ENCODE measurements at regions not wholly inside any gene's neighbourhood (a gene's known extent, or its start where the extent isn't known, plus 50 kb on each side); places are given as distances from the start of the nearest gene placed in this dataset.

GRCh38 chr2:217208867-217209266 lies 349.0 kb upstream of the TNP1 start:
- CTCF ChIA-PET, result no interaction called here
- Mint-ChIP-seq H3K36me3 (ENCODE audit: low read depth) (no peaks in the 10 kb centered on the region), H3K4me1 (no peaks in the 10 kb centered on the region), H3K27ac (no peak overlapping the region), H3K4me3 (no peak overlapping the region), H3K9me3 (no peaks in the 10 kb centered on the region), H3K27me3 (peaks cover 13% of the 10 kb centered on the region)
- POLR2A ChIA-PET, result no interaction called here
- no peak for DNase-seq

- no peak for DNase-seq
- no peak overlapping the region for H3K4me3 Mint-ChIP-seq
- ChIA-PET POLR2A (no interaction called here), CTCF (no interaction called here)
- no peaks in the 10 kb centered on the region for H3K36me3 Mint-ChIP-seq (ENCODE audit: low read depth)
- no peaks in the 10 kb centered on the region for H3K9me3 Mint-ChIP-seq
- no peak overlapping the region for H3K27ac Mint-ChIP-seq
- H3K27me3 Mint-ChIP-seq, result peaks cover 23% of the 10 kb centered on the region
- no peaks in the 10 kb centered on the region for H3K4me1 Mint-ChIP-seq
Observed at GRCh38 chr2:217207699-217208010, 347.8 kb upstream of the TNP1 start.

- no peak overlapping the region for H3K27ac Mint-ChIP-seq
- ChIA-PET POLR2A (no interaction called here), CTCF (no interaction called here)
- no peaks in the 10 kb centered on the region for H3K9me3 Mint-ChIP-seq
- H3K4me1 Mint-ChIP-seq, result no peaks in the 10 kb centered on the region
- no peaks in the 10 kb centered on the region for H3K36me3 Mint-ChIP-seq (ENCODE audit: low read depth)
- no peak overlapping the region for H3K4me3 Mint-ChIP-seq
- peaks cover 21% of the 10 kb centered on the region for H3K27me3 Mint-ChIP-seq
- DNase-seq, result no peak
Observed at GRCh38 chr2:217206907-217207698, 347.2 kb upstream of the TNP1 start.

- ChIA-PET CTCF (no interaction called here), POLR2A (no interaction called here)
- H3K4me1 Mint-ChIP-seq, result no peaks in the 10 kb centered on the region
- H3K27me3 Mint-ChIP-seq, result peaks cover 20% of the 10 kb centered on the region
- H3K27ac Mint-ChIP-seq, result no peak overlapping the region
- no peaks in the 10 kb centered on the region for H3K36me3 Mint-ChIP-seq (ENCODE audit: low read depth)
- H3K4me3 Mint-ChIP-seq, result no peak overlapping the region
- H3K9me3 Mint-ChIP-seq, result no peaks in the 10 kb centered on the region
- no peak for DNase-seq
Observed at GRCh38 chr2:217206016-217206725, 346.3 kb upstream of the TNP1 start.

- DNase-seq, result no peak
- no peaks in the 10 kb centered on the region for H3K9me3 Mint-ChIP-seq
- POLR2A ChIA-PET, result no interaction called here
- no peak overlapping the region for H3K4me3 Mint-ChIP-seq
- H3K27me3 Mint-ChIP-seq, result peaks cover 14% of the 10 kb centered on the region
- no peaks in the 10 kb centered on the region for H3K36me3 Mint-ChIP-seq (ENCODE audit: low read depth)
- H3K27ac Mint-ChIP-seq, result no peak overlapping the region
- no peaks in the 10 kb centered on the region for H3K4me1 Mint-ChIP-seq
- CTCF ChIA-PET, result no interaction called here
Observed at GRCh38 chr2:217204358-217204757, 344.5 kb upstream of the TNP1 start.

GRCh38 chr2:217203086-217203485 lies 343.2 kb upstream of the TNP1 start:
- Mint-ChIP-seq H3K36me3 (ENCODE audit: low read depth) (no peaks in the 10 kb centered on the region), H3K9me3 (no peaks in the 10 kb centered on the region), H3K4me3 (no peak overlapping the region), H3K27me3 (peaks cover 18% of the 10 kb centered on the region), H3K27ac (no peak overlapping the region), H3K4me1 (no peaks in the 10 kb centered on the region)
- ChIA-PET POLR2A (no interaction called here), CTCF (no interaction called here)
- DNase-seq, result no peak

GRCh38 chr2:217199255-217199630 lies 339.4 kb upstream of the TNP1 start:
- Mint-ChIP-seq H3K27ac (no peak overlapping the region), H3K4me1 (no peaks in the 10 kb centered on the region), H3K36me3 (ENCODE audit: low read depth) (no peaks in the 10 kb centered on the region), H3K4me3 (no peak overlapping the region), H3K9me3 (no peaks in the 10 kb centered on the region), H3K27me3 (peaks cover 17% of the 10 kb centered on the region)
- ChIA-PET POLR2A (no interaction called here), CTCF (no interaction called here)
- no peak for DNase-seq

- DNase-seq, result no peak
- POLR2A ChIA-PET, result no interaction called here
- H3K9me3 Mint-ChIP-seq, result no peaks in the 10 kb centered on the region
- H3K27ac Mint-ChIP-seq, result no peak overlapping the region
- CTCF ChIA-PET, result no interaction called here
- peaks cover 8% of the 10 kb centered on the region for H3K27me3 Mint-ChIP-seq
- H3K36me3 Mint-ChIP-seq (ENCODE audit: low read depth), result no peaks in the 10 kb centered on the region
- no peak overlapping the region for H3K4me3 Mint-ChIP-seq
- no peaks in the 10 kb centered on the region for H3K4me1 Mint-ChIP-seq
Observed at GRCh38 chr2:217195658-217196446, 336.0 kb upstream of the TNP1 start.

GRCh38 chr2:217195016-217195415 lies 335.2 kb upstream of the TNP1 start:
- ChIA-PET CTCF (no interaction called here), POLR2A (no interaction called here)
- H3K36me3 Mint-ChIP-seq (ENCODE audit: low read depth), result no peaks in the 10 kb centered on the region
- no peak overlapping the region for H3K4me3 Mint-ChIP-seq
- H3K27ac Mint-ChIP-seq, result no peak overlapping the region
- DNase-seq, result no peak
- no peaks in the 10 kb centered on the region for H3K9me3 Mint-ChIP-seq
- peaks cover 8% of the 10 kb centered on the region for H3K27me3 Mint-ChIP-seq
- H3K4me1 Mint-ChIP-seq, result no peaks in the 10 kb centered on the region

GRCh38 chr2:217193431-217194340 lies 333.8 kb upstream of the TNP1 start:
- Mint-ChIP-seq H3K27ac (no peak overlapping the region), H3K36me3 (ENCODE audit: low read depth) (no peaks in the 10 kb centered on the region), H3K4me3 (no peak overlapping the region), H3K4me1 (no peaks in the 10 kb centered on the region), H3K9me3 (no peaks in the 10 kb centered on the region), H3K27me3 (peaks cover 4% of the 10 kb centered on the region)
- CTCF ChIA-PET, result interaction anchor here (0.5 kb wide), 1 partner anchor 12 kb away, joined by 3 read pairs; no protein-coding TSS in a partner anchor
- no peak for DNase-seq
- POLR2A ChIA-PET, result no interaction called here

GRCh38 chr2:217192366-217192765 lies 332.5 kb upstream of the TNP1 start:
- Mint-ChIP-seq H3K36me3 (ENCODE audit: low read depth) (no peaks in the 10 kb centered on the region), H3K4me1 (no peaks in the 10 kb centered on the region), H3K27me3 (peaks cover 4% of the 10 kb centered on the region), H3K9me3 (no peaks in the 10 kb centered on the region), H3K27ac (no peak overlapping the region), H3K4me3 (no peak overlapping the region)
- ChIA-PET CTCF (no interaction called here), POLR2A (no interaction called here)
- no peak for DNase-seq

GRCh38 chr2:217189747-217190146 lies 329.9 kb upstream of the TNP1 start:
- POLR2A ChIA-PET, result no interaction called here

GRCh38 chr2:217189131-217189530 lies 329.3 kb upstream of the TNP1 start:
- Mint-ChIP-seq H3K27me3 (peaks cover 2% of the 10 kb centered on the region), H3K27ac (no peak overlapping the region), H3K36me3 (ENCODE audit: low read depth) (no peaks in the 10 kb centered on the region), H3K4me1 (no peaks in the 10 kb centered on the region), H3K9me3 (no peaks in the 10 kb centered on the region), H3K4me3 (no peak overlapping the region)
- CTCF ChIA-PET, result no interaction called here
- POLR2A ChIA-PET, result no interaction called here
- DNase-seq, result no peak

More at GRCh38 chr2:217189747-217190146, 329.9 kb upstream of the TNP1 start:
- H3K36me3 Mint-ChIP-seq (ENCODE audit: low read depth), result no peaks in the 10 kb centered on the region
- no peaks in the 10 kb centered on the region for H3K4me1 Mint-ChIP-seq
- H3K27ac Mint-ChIP-seq, result no peak overlapping the region
- H3K9me3 Mint-ChIP-seq, result no peaks in the 10 kb centered on the region
- peaks cover 2% of the 10 kb centered on the region for H3K27me3 Mint-ChIP-seq
- DNase-seq, result no peak
- no peak overlapping the region for H3K4me3 Mint-ChIP-seq
- CTCF ChIA-PET, result no interaction called here

Data from activated CD4-positive, alpha-beta memory T cell treated with anti-CD3 and anti-CD28 coated beads, Interleukin-2, amount 10 ng/mL, durations not matched to agents 7 days and 5 days (primary cell).